ENCODE measurements at regions not wholly inside any gene's neighbourhood (a gene's known extent, or its start where the extent isn't known, plus 50 kb on each side); places are given as distances from the start of the nearest gene placed in this dataset.

- DNase-seq, result no peak
Observed at GRCh38 chr4:124478470-124478869, 234.1 kb downstream of the ANKRD50 start.

GRCh38 chr4:124480061-124480460 lies 232.5 kb downstream of the ANKRD50 start:
- no peak for DNase-seq

GRCh38 chr4:124481123-124481522 lies 231.4 kb downstream of the ANKRD50 start:
- DNase-seq, result no peak

GRCh38 chr4:124483048-124483906 lies 229.3 kb downstream of the ANKRD50 start:
- DNase-seq, result no peak

- DNase-seq, result no peak
Observed at GRCh38 chr4:124484008-124484407, 228.5 kb downstream of the ANKRD50 start.

GRCh38 chr4:124484940-124485339 lies 227.6 kb downstream of the ANKRD50 start:
- no peak for DNase-seq

GRCh38 chr4:124486423-124486822 lies 226.1 kb downstream of the ANKRD50 start:
- DNase-seq, result no peak

- no peak for DNase-seq
Observed at GRCh38 chr4:124487651-124488050, 224.9 kb downstream of the ANKRD50 start.

GRCh38 chr4:124491361-124492145 lies 221.0 kb downstream of the ANKRD50 start:
- no peak for DNase-seq

GRCh38 chr4:124499261-124499660 lies 213.3 kb downstream of the ANKRD50 start:
- peak; percentile 14 for DNase-seq

GRCh38 chr4:124501576-124501975 lies 211.0 kb downstream of the ANKRD50 start:
- DNase-seq, result no peak

- no peak for DNase-seq
Observed at GRCh38 chr4:124504431-124504830, 208.1 kb downstream of the ANKRD50 start.

GRCh38 chr4:124505211-124505610 lies 207.3 kb downstream of the ANKRD50 start:
- no peak for DNase-seq

- DNase-seq, result no peak
Observed at GRCh38 chr4:124509151-124509550, 203.4 kb downstream of the ANKRD50 start.

- no peak for DNase-seq
Observed at GRCh38 chr4:124514588-124514987, 197.9 kb downstream of the ANKRD50 start.

- DNase-seq, result no peak
Observed at GRCh38 chr4:124515591-124515990, 196.9 kb downstream of the ANKRD50 start.

- DNase-seq, result no peak
Observed at GRCh38 chr4:124519196-124519595, 193.3 kb downstream of the ANKRD50 start.

- DNase-seq, result no peak
Observed at GRCh38 chr4:124523816-124524215, 188.7 kb downstream of the ANKRD50 start.

GRCh38 chr4:124525524-124525923 lies 187.0 kb downstream of the ANKRD50 start:
- DNase-seq, result no peak

GRCh38 chr4:124526331-124526730 lies 186.2 kb downstream of the ANKRD50 start:
- peak; percentile 61 for DNase-seq

GRCh38 chr4:124526769-124527168 lies 185.8 kb downstream of the ANKRD50 start:
- peak; percentile 27 for DNase-seq

- DNase-seq, result no peak
Observed at GRCh38 chr4:124527364-124527763, 185.2 kb downstream of the ANKRD50 start.

GRCh38 chr4:124529131-124529530 lies 183.4 kb downstream of the ANKRD50 start:
- DNase-seq, result no peak
